WERI-Rb-1 (cell line): ENCODE measurements at regions not wholly inside any gene's neighbourhood (a gene's known extent, or its start where the extent isn't known, plus 50 kb on each side); places are given as distances from the start of the nearest gene placed in this dataset.

Experiments
- DNase-seq: peaks from one replicate; pipeline ENCODE4 v3.0.0-alpha.2; 2020
- H3K27ac ChIP-seq: fragments of 250-450 bp; sonication (Bioruptor Pico); 2 replicates; pipeline ENCODE4 v1.5.1; 2020; ENCODE audit warnings: mild to moderate bottlenecking, moderate library complexity
- H3K27me3 ChIP-seq: fragments of 250-450 bp; sonication (Bioruptor Pico); 2 replicates; pipeline ENCODE4 v1.5.1; 2021; ENCODE audit warnings: mild to moderate bottlenecking, low read depth, moderate library complexity; ENCODE audit not compliant: insufficient read depth, severe bottlenecking
- H3K36me3 ChIP-seq: fragments of 250-450 bp; sonication (Bioruptor Pico); 2 replicates; pipeline ENCODE4 v1.5.1; 2020; ENCODE audit warnings: mild to moderate bottlenecking, moderate library complexity
- H3K4me3 ChIP-seq: 2 replicates; pipeline ENCODE4 v1.5.1; 2011; ENCODE audit warnings: low read depth, mild to moderate bottlenecking, control low read depth, low read length
- H3K9me3 ChIP-seq: fragments of 250-450 bp; sonication (Bioruptor Pico); 2 replicates; pipeline ENCODE4 v1.5.1; 2021; ENCODE audit warnings: mild to moderate bottlenecking, moderate library complexity; ENCODE audit not compliant: severe bottlenecking
- TF ChIP-seq, protein P1 (sequence below): IDR thresholded peaks from 2 replicates; pipeline ENCODE4 v1.5.1; 2011; ENCODE audit warnings: low read depth, mild to moderate bottlenecking, control low read depth, inconsistent platforms, low read length

DNA sequence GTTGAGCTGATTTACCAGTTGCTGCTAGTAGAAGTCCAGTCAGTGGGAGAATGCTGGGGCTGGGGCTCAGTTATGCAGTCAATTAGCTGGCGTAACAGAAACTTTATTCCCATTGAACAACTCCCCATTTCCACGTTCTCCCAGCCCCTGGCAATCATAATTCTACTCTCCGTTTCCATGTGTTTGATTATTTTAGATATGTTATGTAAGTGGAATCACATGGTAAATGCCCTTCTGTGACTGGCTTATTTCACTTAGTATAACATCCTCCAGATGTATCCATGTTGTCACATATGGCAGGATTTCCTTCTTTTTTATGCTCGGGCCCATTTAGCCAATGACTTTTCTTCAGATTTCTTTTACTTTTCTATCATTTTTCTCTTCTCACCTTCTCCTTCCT, 61.1 kb upstream of the EXOC4 start:
- Histone ChIP-seq H3K27ac (no peak overlapping the region), H3K9me3 (no peaks in the 10 kb centered on the region), H3K36me3 (no peaks in the 10 kb centered on the region), H3K4me3 (no peak overlapping the region), H3K27me3 (no peaks in the 10 kb centered on the region)
- DNase-seq, result no peak
- TF ChIP-seq, protein P1, sequence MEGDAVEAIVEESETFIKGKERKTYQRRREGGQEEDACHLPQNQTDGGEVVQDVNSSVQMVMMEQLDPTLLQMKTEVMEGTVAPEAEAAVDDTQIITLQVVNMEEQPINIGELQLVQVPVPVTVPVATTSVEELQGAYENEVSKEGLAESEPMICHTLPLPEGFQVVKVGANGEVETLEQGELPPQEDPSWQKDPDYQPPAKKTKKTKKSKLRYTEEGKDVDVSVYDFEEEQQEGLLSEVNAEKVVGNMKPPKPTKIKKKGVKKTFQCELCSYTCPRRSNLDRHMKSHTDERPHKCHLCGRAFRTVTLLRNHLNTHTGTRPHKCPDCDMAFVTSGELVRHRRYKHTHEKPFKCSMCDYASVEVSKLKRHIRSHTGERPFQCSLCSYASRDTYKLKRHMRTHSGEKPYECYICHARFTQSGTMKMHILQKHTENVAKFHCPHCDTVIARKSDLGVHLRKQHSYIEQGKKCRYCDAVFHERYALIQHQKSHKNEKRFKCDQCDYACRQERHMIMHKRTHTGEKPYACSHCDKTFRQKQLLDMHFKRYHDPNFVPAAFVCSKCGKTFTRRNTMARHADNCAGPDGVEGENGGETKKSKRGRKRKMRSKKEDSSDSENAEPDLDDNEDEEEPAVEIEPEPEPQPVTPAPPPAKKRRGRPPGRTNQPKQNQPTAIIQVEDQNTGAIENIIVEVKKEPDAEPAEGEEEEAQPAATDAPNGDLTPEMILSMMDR, result no peak

DNA sequence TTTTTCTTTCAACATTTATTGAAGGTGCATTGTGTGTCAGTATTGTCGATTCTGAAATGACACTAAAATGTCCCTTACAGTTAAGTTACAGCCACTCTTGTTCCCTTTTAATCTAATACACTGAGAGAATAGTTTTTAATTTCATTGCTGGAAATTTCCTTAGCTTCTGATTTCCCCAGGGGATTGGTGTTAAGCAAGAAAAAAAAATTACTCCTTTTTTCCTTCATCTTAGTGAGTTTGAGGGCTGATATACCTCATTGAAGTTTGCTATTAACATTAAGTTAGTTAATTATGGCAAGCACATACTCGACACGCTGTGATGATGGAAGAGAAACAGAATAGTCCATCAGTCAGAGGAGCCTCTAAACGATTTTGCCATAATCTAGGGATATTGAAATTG, 57.0 kb upstream of the EXOC4 start:
- no peak for DNase-seq
- H3K27ac ChIP-seq, result no peak overlapping the region
- H3K9me3 ChIP-seq, result no peaks in the 10 kb centered on the region
- TF ChIP-seq, protein P1, result no peak
- no peaks in the 10 kb centered on the region for H3K27me3 ChIP-seq
- H3K4me3 ChIP-seq, result no peak overlapping the region
- H3K36me3 ChIP-seq, result no peaks in the 10 kb centered on the region

DNA sequence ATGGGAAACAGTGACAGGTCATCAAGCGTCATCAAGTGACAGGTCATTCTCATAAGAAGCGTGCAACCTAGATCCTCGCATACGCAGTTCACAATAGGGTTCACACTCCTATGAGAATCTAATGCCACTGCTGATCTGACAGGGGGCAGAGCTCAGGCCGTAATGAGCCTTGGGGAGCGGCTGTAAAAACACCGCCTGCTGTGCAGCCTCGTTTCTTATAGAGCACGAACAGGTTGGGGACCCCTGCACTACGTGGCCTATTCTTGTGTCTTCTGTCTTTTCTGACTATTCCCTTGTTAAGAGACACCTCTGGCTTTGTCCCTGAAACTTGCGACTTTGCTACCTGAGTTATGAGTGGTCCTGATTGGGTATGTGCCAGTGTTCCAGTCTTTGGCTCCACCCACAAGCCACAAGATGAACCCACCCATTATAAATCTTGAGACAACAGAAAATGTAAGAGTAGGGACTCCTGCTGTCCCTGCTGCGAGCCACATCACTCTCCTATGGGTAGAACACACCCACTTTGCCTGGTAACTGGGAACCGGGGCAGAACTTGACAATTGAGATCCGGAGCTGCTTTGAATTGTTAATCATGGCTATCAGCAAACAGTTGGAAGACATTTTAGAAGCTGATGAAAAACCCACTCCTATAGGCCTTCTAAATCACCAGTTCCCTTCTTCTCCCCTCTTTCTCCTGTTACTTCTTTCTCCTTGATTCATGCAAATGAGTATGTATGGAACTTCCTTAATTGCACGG, 55.8 kb upstream of the EXOC4 start:
- TF ChIP-seq, protein P1, result no peak
- no peak overlapping the region for H3K27ac ChIP-seq
- no peak for DNase-seq

DNA sequence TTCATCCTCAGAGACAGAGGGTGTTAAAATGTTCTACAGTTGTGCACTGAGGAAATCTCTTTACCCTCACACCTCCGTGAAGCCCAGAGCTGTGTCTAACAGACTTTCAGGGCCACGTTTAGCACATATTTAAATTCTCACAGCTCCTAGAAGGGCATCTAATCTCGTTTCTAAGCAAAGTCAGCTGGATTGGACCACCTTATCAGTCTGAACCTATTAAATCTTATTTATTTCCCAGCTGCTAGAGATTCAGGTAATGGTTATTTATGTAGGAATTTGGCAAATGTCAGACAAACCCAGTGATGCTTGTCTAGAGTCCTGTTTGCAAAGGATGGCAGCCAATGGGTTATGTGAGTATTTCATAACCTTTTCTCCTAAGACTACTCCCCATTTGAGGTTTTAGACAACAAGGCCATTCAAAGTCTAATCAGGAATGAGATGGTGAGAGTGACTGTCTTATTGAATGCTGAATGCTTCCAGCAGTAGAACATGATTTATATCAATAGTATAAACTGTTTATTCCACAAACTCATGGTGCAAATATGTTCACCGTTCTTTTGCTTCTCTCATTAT, 54.8 kb upstream of the EXOC4 start:
- no peak overlapping the region for H3K4me3 ChIP-seq
- no peaks in the 10 kb centered on the region for H3K27me3 ChIP-seq
- TF ChIP-seq, protein P1, result no peak
- no peaks in the 10 kb centered on the region for H3K9me3 ChIP-seq
- no peaks in the 10 kb centered on the region for H3K36me3 ChIP-seq
- H3K27ac ChIP-seq, result no peak overlapping the region
- no peak for DNase-seq

More for the DNA sequence above, 55.8 kb upstream of the EXOC4 start:
- no peaks in the 10 kb centered on the region for H3K36me3 ChIP-seq
- H3K27me3 ChIP-seq, result no peaks in the 10 kb centered on the region
- H3K4me3 ChIP-seq, result no peak overlapping the region
- no peaks in the 10 kb centered on the region for H3K9me3 ChIP-seq

DNA sequence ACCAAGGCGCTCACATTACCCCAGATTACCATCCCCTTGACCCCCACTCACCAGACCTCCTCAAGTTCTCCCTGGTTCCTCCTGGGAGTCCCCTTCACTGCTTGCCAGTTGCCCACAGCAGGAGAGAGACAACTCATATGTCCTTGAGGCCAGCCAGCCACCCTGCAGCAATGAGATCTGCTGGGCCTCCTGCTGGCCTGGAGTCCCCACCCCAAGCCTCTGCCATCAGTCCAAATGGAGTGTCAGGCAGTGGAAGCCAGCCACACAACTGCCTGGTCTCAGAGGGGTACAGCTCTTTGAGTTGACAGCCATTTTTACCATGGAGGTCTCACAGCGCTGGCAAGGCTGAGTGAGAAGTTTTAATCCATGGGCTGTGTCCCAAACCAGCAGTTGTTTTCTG, 53.0 kb upstream of the EXOC4 start:
- DNase-seq, result no peak

More for the DNA sequence above, 53.0 kb upstream of the EXOC4 start:
- Histone ChIP-seq H3K27ac (no peak overlapping the region), H3K4me3 (no peak overlapping the region), H3K27me3 (no peaks in the 10 kb centered on the region), H3K9me3 (no peaks in the 10 kb centered on the region), H3K36me3 (no peaks in the 10 kb centered on the region)
- TF ChIP-seq, protein P1, result no peak
